ENCODE measurements at regions not wholly inside any gene's neighbourhood (a gene's known extent, or its start where the extent isn't known, plus 50 kb on each side); places are given as distances from the start of the nearest gene placed in this dataset.

GRCh38 chr12:58980768-58981167 is 60.5 kb upstream of the LRIG3 start:
- peaks cover 2% of the 10 kb centered on the region for H3K4me1 Mint-ChIP-seq (ENCODE audit: low read depth, unreplicated experiment)
- no peak for TF ChIP-seq CTCF (IDR thresholded peaks at IDR 0.05; ENCODE audit: unreplicated experiment)
- intact Hi-C loops (cut with micrococcal nuclease; ENCODE audit: unreplicated experiment) = no loop called here
- no peaks in the 10 kb centered on the region for H3K9me3 Mint-ChIP-seq (ENCODE audit: low read depth, unreplicated experiment)
- CTCF ChIA-PET = interaction anchor here (0.7 kb wide), 1 partner anchor 19 kb away, joined by 3 read pairs; no protein-coding TSS in a partner anchor
- H3K36me3 Mint-ChIP-seq (ENCODE audit: insufficient read depth, unreplicated experiment) = no peaks in the 10 kb centered on the region
- no peaks in the 10 kb centered on the region for H3K27me3 Mint-ChIP-seq (ENCODE audit: unreplicated experiment)
- H3K4me3 Mint-ChIP-seq (ENCODE audit: low read depth, unreplicated experiment) = no peak overlapping the region
- H3K27ac Mint-ChIP-seq (ENCODE audit: unreplicated experiment) = no peak overlapping the region
- DNase-seq = no peak
- no TSS peak for BruUV-seq (replicated peaks)

DNA sequence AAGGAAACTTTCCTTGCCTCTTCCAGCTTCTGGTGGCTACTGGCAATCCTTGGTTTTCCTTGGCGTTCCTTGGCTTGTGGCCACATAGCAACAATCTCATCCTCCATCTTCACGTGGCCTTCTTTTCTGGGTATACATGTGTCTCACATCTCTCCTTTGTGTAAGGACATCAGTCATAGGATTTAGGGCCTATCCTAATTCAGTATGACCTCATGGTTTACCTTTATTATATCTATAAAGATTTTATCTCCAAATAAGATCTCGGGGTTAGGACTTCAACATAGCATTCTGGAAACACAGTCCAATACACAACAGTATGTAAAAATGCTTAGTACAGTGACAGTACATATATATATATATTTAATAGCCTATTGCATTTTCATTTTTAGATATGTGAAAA is 58.4 kb upstream of the LRIG3 start:
- Mint-ChIP-seq H3K9me3 (ENCODE audit: low read depth, unreplicated experiment) (no peaks in the 10 kb centered on the region), H3K27me3 (ENCODE audit: unreplicated experiment) (no peaks in the 10 kb centered on the region), H3K36me3 (ENCODE audit: insufficient read depth, unreplicated experiment) (no peaks in the 10 kb centered on the region), H3K4me3 (ENCODE audit: low read depth, unreplicated experiment) (no peak overlapping the region), H3K27ac (ENCODE audit: unreplicated experiment) (no peak overlapping the region), H3K4me1 (ENCODE audit: low read depth, unreplicated experiment) (peaks cover 8% of the 10 kb centered on the region)
- BruUV-seq (replicated peaks) = no TSS peak
- CTCF ChIA-PET = interaction anchor here (0.5 kb wide), 1 partner anchor 10 kb away, joined by 3 read pairs; no protein-coding TSS in a partner anchor
- intact Hi-C loops (cut with micrococcal nuclease; ENCODE audit: unreplicated experiment) = no loop called here
- DNase-seq = no peak
- TF ChIP-seq CTCF (IDR thresholded peaks at IDR 0.05; ENCODE audit: unreplicated experiment) = no peak

DNA sequence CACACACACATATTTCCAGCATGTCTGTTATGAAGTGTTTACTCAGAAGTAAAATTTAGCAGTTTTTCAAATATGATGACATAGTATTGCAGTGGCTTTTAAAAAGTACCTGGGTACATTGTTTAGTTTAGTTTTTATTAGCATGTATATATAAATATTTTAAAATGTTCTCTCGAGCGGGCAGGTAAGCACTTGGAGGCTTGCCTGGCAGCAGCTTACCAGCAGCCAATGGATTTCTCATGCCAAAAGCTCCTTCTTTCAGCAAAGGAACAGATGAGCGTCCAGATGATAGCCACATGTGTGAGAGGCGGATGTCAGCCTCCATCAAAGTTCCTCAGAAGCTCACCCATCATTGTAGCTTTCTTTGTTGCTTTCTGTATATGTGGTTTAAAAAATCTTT is 57.2 kb upstream of the LRIG3 start:
- CTCF ChIA-PET = no interaction called here
- intact Hi-C loops (cut with micrococcal nuclease; ENCODE audit: unreplicated experiment) = no loop called here
- Mint-ChIP-seq H3K9me3 (ENCODE audit: low read depth, unreplicated experiment) (no peaks in the 10 kb centered on the region), H3K36me3 (ENCODE audit: insufficient read depth, unreplicated experiment) (no peaks in the 10 kb centered on the region), H3K4me3 (ENCODE audit: low read depth, unreplicated experiment) (no peak overlapping the region), H3K27ac (ENCODE audit: unreplicated experiment) (no peak overlapping the region), H3K4me1 (ENCODE audit: low read depth, unreplicated experiment) (peaks cover 8% of the 10 kb centered on the region), H3K27me3 (ENCODE audit: unreplicated experiment) (no peaks in the 10 kb centered on the region)
- TF ChIP-seq CTCF (IDR thresholded peaks at IDR 0.05; ENCODE audit: unreplicated experiment) = no peak
- DNase-seq = no peak
- no TSS peak for BruUV-seq (replicated peaks)

DNA sequence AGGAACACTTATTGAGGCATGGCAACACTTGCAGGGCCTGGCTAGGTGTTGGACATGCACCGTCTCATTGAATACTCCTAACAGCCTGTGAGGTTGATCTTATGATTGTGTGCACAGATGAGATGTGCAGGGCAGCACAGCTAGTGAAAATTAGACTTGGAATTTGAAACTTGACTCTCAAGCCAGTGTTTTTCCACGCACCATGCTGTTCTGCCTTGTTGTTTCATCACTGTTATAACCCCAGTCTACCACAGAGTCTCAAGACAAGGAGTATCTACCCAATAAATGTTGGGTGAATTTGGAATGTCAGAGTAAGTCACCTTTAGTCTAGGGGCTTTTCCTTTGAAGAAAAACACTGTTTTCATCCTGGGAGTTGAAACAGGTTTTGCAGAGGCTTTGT is 55.8 kb upstream of the LRIG3 start:
- intact Hi-C loops (cut with micrococcal nuclease; ENCODE audit: unreplicated experiment) = no loop called here
- no peaks in the 10 kb centered on the region for H3K27me3 Mint-ChIP-seq (ENCODE audit: unreplicated experiment)
- H3K4me3 Mint-ChIP-seq (ENCODE audit: low read depth, unreplicated experiment) = no peak overlapping the region
- no peak for DNase-seq
- no peaks in the 10 kb centered on the region for H3K9me3 Mint-ChIP-seq (ENCODE audit: low read depth, unreplicated experiment)
- no TSS peak for BruUV-seq (replicated peaks)
- H3K4me1 Mint-ChIP-seq (ENCODE audit: low read depth, unreplicated experiment) = peaks cover 8% of the 10 kb centered on the region
- H3K36me3 Mint-ChIP-seq (ENCODE audit: insufficient read depth, unreplicated experiment) = no peaks in the 10 kb centered on the region
- CTCF ChIA-PET = no interaction called here
- TF ChIP-seq CTCF (IDR thresholded peaks at IDR 0.05; ENCODE audit: unreplicated experiment) = no peak
- H3K27ac Mint-ChIP-seq (ENCODE audit: unreplicated experiment) = no peak overlapping the region

Measured in Calu3 (cell line).